ENCODE measurements at regions not wholly inside any gene's neighbourhood (a gene's known extent, or its start where the extent isn't known, plus 50 kb on each side); places are given as distances from the start of the nearest gene placed in this dataset.

GRCh38 chr7:115230882-115231571, 309.1 kb downstream of the MDFIC start (continued):
- TF ChIP-seq, protein P1, sequence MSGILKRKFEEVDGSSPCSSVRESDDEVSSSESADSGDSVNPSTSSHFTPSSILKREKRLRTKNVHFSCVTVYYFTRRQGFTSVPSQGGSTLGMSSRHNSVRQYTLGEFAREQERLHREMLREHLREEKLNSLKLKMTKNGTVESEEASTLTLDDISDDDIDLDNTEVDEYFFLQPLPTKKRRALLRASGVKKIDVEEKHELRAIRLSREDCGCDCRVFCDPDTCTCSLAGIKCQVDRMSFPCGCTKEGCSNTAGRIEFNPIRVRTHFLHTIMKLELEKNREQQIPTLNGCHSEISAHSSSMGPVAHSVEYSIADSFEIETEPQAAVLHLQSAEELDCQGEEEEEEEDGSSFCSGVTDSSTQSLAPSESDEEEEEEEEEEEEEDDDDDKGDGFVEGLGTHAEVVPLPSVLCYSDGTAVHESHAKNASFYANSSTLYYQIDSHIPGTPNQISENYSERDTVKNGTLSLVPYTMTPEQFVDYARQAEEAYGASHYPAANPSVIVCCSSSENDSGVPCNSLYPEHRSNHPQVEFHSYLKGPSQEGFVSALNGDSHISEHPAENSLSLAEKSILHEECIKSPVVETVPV (CRISPR knock-in tag; IDR thresholded peaks at IDR 0.05), result no peak

DNA sequence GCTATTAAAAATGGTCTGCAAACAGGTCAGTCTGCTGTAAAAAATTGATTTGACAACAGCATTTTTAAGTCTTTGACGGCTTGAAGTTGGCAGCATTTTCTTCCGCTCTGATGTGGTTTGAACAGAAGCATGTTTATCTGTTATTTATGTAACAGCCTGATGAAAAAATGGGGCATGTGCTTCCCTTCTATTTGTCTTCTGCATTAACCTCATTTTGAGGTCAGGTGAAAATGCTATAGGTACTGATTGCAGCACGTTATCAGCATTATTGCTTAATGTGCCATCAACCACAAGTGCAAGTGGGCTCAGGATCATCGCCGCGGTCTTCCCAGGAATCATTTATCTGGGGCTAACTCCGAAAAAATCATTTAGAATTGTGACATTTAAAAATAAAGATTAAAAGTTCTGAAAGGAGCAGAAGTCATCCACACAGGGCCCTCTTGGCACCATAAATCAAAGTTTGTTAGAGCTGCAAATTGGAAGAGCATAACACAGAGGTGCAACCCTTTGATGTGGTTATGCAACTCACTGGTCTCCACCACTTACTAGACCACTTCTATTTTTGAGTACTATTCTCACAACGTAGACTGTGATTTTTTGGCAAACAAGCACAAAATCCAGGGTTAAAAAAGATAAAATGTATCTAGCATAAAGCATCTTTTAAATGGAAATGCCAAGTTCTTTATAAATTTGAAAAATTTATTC, 307.7 kb downstream of the MDFIC start:
- no peak for ATAC-seq
- TF ChIP-seq ZFP30 (CRISPR knock-in tag; IDR thresholded peaks at IDR 0.05) (no peak), CREB5 (CRISPR knock-in tag; IDR thresholded peaks at IDR 0.05; ENCODE audit: low read depth) (no peak), ARNTL (CRISPR knock-in tag; IDR thresholded peaks at IDR 0.05; ENCODE audit: borderline replicate concordance, low read depth) (no peak), ZNF70 (CRISPR knock-in tag; IDR thresholded peaks at IDR 0.05) (no peak), ZNF8 (CRISPR knock-in tag; IDR thresholded peaks at IDR 0.05) (no peak), ZFP3 (CRISPR knock-in tag; IDR thresholded peaks at IDR 0.05) (no peak)
- TF ChIP-seq, protein P2, sequence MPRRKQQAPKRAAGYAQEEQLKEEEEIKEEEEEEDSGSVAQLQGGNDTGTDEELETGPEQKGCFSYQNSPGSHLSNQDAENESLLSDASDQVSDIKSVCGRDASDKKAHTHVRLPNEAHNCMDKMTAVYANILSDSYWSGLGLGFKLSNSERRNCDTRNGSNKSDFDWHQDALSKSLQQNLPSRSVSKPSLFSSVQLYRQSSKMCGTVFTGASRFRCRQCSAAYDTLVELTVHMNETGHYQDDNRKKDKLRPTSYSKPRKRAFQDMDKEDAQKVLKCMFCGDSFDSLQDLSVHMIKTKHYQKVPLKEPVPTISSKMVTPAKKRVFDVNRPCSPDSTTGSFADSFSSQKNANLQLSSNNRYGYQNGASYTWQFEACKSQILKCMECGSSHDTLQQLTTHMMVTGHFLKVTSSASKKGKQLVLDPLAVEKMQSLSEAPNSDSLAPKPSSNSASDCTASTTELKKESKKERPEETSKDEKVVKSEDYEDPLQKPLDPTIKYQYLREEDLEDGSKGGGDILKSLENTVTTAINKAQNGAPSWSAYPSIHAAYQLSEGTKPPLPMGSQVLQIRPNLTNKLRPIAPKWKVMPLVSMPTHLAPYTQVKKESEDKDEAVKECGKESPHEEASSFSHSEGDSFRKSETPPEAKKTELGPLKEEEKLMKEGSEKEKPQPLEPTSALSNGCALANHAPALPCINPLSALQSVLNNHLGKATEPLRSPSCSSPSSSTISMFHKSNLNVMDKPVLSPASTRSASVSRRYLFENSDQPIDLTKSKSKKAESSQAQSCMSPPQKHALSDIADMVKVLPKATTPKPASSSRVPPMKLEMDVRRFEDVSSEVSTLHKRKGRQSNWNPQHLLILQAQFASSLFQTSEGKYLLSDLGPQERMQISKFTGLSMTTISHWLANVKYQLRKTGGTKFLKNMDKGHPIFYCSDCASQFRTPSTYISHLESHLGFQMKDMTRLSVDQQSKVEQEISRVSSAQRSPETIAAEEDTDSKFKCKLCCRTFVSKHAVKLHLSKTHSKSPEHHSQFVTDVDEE (CRISPR knock-in tag; IDR thresholded peaks at IDR 0.05), result no peak
- TF ChIP-seq, protein P3, sequence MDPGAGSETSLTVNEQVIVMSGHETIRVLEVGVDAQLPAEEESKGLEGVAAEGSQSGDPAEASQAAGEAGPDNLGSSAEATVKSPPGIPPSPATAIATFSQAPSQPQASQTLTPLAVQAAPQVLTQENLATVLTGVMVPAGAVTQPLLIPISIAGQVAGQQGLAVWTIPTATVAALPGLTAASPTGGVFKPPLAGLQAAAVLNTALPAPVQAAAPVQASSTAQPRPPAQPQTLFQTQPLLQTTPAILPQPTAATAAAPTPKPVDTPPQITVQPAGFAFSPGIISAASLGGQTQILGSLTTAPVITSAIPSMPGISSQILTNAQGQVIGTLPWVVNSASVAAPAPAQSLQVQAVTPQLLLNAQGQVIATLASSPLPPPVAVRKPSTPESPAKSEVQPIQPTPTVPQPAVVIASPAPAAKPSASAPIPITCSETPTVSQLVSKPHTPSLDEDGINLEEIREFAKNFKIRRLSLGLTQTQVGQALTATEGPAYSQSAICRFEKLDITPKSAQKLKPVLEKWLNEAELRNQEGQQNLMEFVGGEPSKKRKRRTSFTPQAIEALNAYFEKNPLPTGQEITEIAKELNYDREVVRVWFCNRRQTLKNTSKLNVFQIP (CRISPR knock-in tag; IDR thresholded peaks at IDR 0.05; ENCODE audit: borderline replicate concordance, low read depth), result no peak
- TF ChIP-seq, protein P1 (CRISPR knock-in tag; IDR thresholded peaks at IDR 0.05), result no peak

GRCh38 chr7:115227473-115228235, 305.8 kb downstream of the MDFIC start:
- TF ChIP-seq ESRRG (CRISPR knock-in tag; IDR thresholded peaks at IDR 0.05), result no peak
- no peak for TF ChIP-seq ZNF8 (CRISPR knock-in tag; IDR thresholded peaks at IDR 0.05)
- TF ChIP-seq ZFP3 (CRISPR knock-in tag; IDR thresholded peaks at IDR 0.05), result no peak
- TF ChIP-seq ZNF565 (CRISPR knock-in tag; conservative IDR thresholded peaks at IDR 0.05; ENCODE audit: low read depth), result no peak
- TF ChIP-seq, protein P1 (CRISPR knock-in tag; IDR thresholded peaks at IDR 0.05), result no peak
- TF ChIP-seq TCF4 (CRISPR knock-in tag; IDR thresholded peaks at IDR 0.05; ENCODE audit: borderline replicate concordance), result no peak
- TF ChIP-seq PPARA (CRISPR knock-in tag; IDR thresholded peaks at IDR 0.05; ENCODE audit: borderline replicate concordance), result no peak
- TF ChIP-seq PATZ1 (CRISPR knock-in tag; IDR thresholded peaks at IDR 0.05; ENCODE audit: borderline replicate concordance), result no peak
- no peak for TF ChIP-seq TOX (CRISPR knock-in tag; IDR thresholded peaks at IDR 0.05; ENCODE audit: borderline replicate concordance)
- TF ChIP-seq ZNF70 (CRISPR knock-in tag; IDR thresholded peaks at IDR 0.05), result no peak
- no peak for ATAC-seq

Measured in SK-N-SH treated with all-trans-retinoic acid at 6 μM for 48 hours (cell line).